Neural cell (in vitro differentiated cells): ENCODE measurements at regions not wholly inside any gene's neighbourhood (a gene's known extent, or its start where the extent isn't known, plus 50 kb on each side); places are given as distances from the start of the nearest gene placed in this dataset.

ENCODE experiments used
- H2AFZ ChIP-seq: fragments of 200-600, 300-800 bp; sonication (generic), shearing (Covaris generic); 2 replicates; pipeline ENCODE4 v1.6.0; 2014; ENCODE audit warnings: low read depth, mild to moderate bottlenecking, antibody characterized with exemption, low read length, moderate library complexity
- H3F3A ChIP-seq: fragments of 200-600 bp; shearing (Covaris generic); 2 replicates; pipeline ENCODE4 v1.6.1; 2016; ENCODE audit warnings: mild to moderate bottlenecking, moderate library complexity, mixed read lengths, antibody characterized with exemption, low read length; ENCODE audit not compliant: insufficient read depth, poor library complexity, severe bottlenecking
- H3K27ac ChIP-seq: fragments of 200-600, 300-800 bp; sonication (generic), shearing (Covaris generic); 2 replicates; pipeline ENCODE4 v1.5.1; 2014; ENCODE audit warnings: mild to moderate bottlenecking, low read length, moderate library complexity
- H3K27me3 ChIP-seq: fragments of 300-800, 200-600 bp; sonication (generic), shearing (Covaris generic); 2 replicates; pipeline ENCODE4 v1.6.0; 2014; ENCODE audit warnings: mild to moderate bottlenecking, low read depth, low read length, moderate library complexity; ENCODE audit not compliant: insufficient read depth
- H3K36me3 ChIP-seq: fragments of 300-800, 200-600 bp; sonication (generic), shearing (Covaris generic); 2 replicates; pipeline ENCODE4 v1.5.1; 2014; ENCODE audit warnings: mild to moderate bottlenecking, antibody characterized with exemption, low read length, moderate library complexity; ENCODE audit not compliant: insufficient read depth
- H3K4me2 ChIP-seq: fragments of 300-800, 200-600 bp; sonication (generic), shearing (Covaris generic); 2 replicates; pipeline ENCODE4 v1.6.0; 2014; ENCODE audit warnings: mild to moderate bottlenecking, low read length
- H3K4me3 ChIP-seq: fragments of 300-800, 200-600 bp; sonication (generic), shearing (Covaris generic); 2 replicates; pipeline ENCODE4 v1.5.1; 2014; ENCODE audit warnings: mild to moderate bottlenecking, low read length, moderate library complexity
- H3K79me2 ChIP-seq: fragments of 200-600 bp; shearing (Covaris generic); replicated peaks from 2 replicates; pipeline ENCODE4 v1.6.0; 2014; ENCODE audit warnings: mild to moderate bottlenecking, low read length, moderate library complexity; ENCODE audit not compliant: insufficient read depth
- H3K9ac ChIP-seq: fragments of 300-800, 200-600 bp; sonication (generic), shearing (Covaris generic); 2 replicates; pipeline ENCODE4 v1.6.1; 2016; ENCODE audit warnings: mild to moderate bottlenecking, low read length, mixed read lengths
- H3K9me2 ChIP-seq: fragments of 200-600 bp; shearing (Covaris generic); 2 replicates; pipeline ENCODE4 v1.6.1; 2016; ENCODE audit warnings: mild to moderate bottlenecking, low read length, mixed read lengths; ENCODE audit not compliant: insufficient read depth
- H3K9me3 ChIP-seq: fragments of 200-600, 300-800 bp; sonication (generic), shearing (Covaris generic); 2 replicates; pipeline ENCODE4 v1.6.1; 2016; ENCODE audit warnings: mild to moderate bottlenecking, mixed run types, low read length, moderate library complexity, mixed read lengths
- H4K20me1 ChIP-seq: fragments of 200-600 bp; shearing (Covaris generic); 2 replicates; pipeline ENCODE4 v1.6.1; 2016; ENCODE audit warnings: mild to moderate bottlenecking, mixed run types; ENCODE audit not compliant: insufficient read depth
- EP300 ChIP-seq: fragments of 450-650 bp; conservative IDR thresholded peaks from 2 replicates; pipeline ENCODE4 v1.6.1; 2014; ENCODE audit warnings: antibody characterized with exemption, mild to moderate bottlenecking, moderate library complexity; ENCODE audit not compliant: poor library complexity, severe bottlenecking
- EZH2 ChIP-seq: fragments of 200-600, 300-800 bp; shearing (Covaris generic), sonication (generic); IDR thresholded peaks from 2 replicates; pipeline ENCODE4 v1.6.1; 2014; ENCODE audit warnings: antibody characterized with exemption, low read length, borderline replicate concordance, mild to moderate bottlenecking; ENCODE audit not compliant: insufficient read depth, poor library complexity, severe bottlenecking
- MXI1 ChIP-seq: fragments of 450-650 bp; conservative IDR thresholded peaks from 2 replicates; pipeline ENCODE4 v1.6.1; 2014; ENCODE audit warnings: antibody characterized with exemption, mild to moderate bottlenecking; ENCODE audit not compliant: poor library complexity, severe bottlenecking
- POLR2AphosphoS5 ChIP-seq: IDR thresholded peaks from 2 replicates; pipeline ENCODE4 v1.6.1; 2012
- RAD21 ChIP-seq: fragments of 450-650 bp; conservative IDR thresholded peaks from 2 replicates; pipeline ENCODE4 v1.6.1; 2014; ENCODE audit warnings: antibody characterized with exemption, mild to moderate bottlenecking, moderate library complexity
- SMC3 ChIP-seq: fragments of 450-650 bp; conservative IDR thresholded peaks from 2 replicates; pipeline ENCODE4 v1.6.1; 2014; ENCODE audit warnings: antibody characterized with exemption, mild to moderate bottlenecking, moderate library complexity; ENCODE audit not compliant: poor library complexity
- TAF1 ChIP-seq: IDR thresholded peaks from 2 replicates; pipeline ENCODE4 v1.6.1; 2012; ENCODE audit warnings: low read depth
- TF ChIP-seq, protein P1 (sequence below): fragments of 450-650 bp; IDR thresholded peaks from 2 replicates; pipeline ENCODE4 v1.5.1; 2014; ENCODE audit warnings: antibody characterized with exemption, mild to moderate bottlenecking, moderate library complexity; ENCODE audit not compliant: poor library complexity, severe bottlenecking
- TF ChIP-seq, protein P2 (sequence below): IDR thresholded peaks from 2 replicates; pipeline ENCODE4 v1.6.1; 2012; ENCODE audit warnings: borderline replicate concordance

DNA sequence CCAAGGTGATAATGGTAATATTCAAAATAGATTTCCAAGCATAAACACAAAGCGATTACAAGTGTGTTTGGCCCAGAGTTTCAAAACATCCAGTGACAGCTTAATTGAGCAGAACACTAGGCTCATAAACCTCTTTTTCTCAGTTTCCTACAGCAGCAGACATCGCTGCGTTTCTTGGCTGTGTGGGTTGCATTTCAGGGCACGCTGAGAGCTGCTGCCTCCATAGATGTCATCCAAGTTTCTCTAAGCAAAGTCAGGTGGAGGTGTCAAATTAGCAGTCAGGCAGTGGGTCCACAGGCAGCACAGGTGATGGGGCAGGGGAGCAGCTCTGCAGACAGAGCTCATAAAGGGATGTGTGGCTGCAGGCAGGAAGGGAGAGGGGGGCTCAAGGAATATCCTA lies 50.5 kb upstream of the COL13A1 start:
- Histone ChIP-seq H3K9me3 (no peaks in the 10 kb centered on the region), H2AFZ (no peak overlapping the region), H3K9ac (no peak overlapping the region), H3K79me2 (no peaks in the 10 kb centered on the region), H4K20me1 (no peaks in the 10 kb centered on the region), H3K9me2 (no peaks in the 10 kb centered on the region), H3K27me3 (no peaks in the 10 kb centered on the region), H3K4me2 (no peak overlapping the region), H3F3A (no peaks in the 10 kb centered on the region), H3K4me3 (no peak overlapping the region), H3K36me3 (no peaks in the 10 kb centered on the region), H3K27ac (no peak overlapping the region)
- TF ChIP-seq MXI1 = no peak
- TF ChIP-seq SMC3 = no peak
- no peak for TF ChIP-seq RAD21
- TF ChIP-seq, protein P1, sequence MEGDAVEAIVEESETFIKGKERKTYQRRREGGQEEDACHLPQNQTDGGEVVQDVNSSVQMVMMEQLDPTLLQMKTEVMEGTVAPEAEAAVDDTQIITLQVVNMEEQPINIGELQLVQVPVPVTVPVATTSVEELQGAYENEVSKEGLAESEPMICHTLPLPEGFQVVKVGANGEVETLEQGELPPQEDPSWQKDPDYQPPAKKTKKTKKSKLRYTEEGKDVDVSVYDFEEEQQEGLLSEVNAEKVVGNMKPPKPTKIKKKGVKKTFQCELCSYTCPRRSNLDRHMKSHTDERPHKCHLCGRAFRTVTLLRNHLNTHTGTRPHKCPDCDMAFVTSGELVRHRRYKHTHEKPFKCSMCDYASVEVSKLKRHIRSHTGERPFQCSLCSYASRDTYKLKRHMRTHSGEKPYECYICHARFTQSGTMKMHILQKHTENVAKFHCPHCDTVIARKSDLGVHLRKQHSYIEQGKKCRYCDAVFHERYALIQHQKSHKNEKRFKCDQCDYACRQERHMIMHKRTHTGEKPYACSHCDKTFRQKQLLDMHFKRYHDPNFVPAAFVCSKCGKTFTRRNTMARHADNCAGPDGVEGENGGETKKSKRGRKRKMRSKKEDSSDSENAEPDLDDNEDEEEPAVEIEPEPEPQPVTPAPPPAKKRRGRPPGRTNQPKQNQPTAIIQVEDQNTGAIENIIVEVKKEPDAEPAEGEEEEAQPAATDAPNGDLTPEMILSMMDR = no peak
- no peak for TF ChIP-seq EP300
- no peak for TF ChIP-seq POLR2AphosphoS5
- TF ChIP-seq TAF1 = no peak
- TF ChIP-seq, protein P2, sequence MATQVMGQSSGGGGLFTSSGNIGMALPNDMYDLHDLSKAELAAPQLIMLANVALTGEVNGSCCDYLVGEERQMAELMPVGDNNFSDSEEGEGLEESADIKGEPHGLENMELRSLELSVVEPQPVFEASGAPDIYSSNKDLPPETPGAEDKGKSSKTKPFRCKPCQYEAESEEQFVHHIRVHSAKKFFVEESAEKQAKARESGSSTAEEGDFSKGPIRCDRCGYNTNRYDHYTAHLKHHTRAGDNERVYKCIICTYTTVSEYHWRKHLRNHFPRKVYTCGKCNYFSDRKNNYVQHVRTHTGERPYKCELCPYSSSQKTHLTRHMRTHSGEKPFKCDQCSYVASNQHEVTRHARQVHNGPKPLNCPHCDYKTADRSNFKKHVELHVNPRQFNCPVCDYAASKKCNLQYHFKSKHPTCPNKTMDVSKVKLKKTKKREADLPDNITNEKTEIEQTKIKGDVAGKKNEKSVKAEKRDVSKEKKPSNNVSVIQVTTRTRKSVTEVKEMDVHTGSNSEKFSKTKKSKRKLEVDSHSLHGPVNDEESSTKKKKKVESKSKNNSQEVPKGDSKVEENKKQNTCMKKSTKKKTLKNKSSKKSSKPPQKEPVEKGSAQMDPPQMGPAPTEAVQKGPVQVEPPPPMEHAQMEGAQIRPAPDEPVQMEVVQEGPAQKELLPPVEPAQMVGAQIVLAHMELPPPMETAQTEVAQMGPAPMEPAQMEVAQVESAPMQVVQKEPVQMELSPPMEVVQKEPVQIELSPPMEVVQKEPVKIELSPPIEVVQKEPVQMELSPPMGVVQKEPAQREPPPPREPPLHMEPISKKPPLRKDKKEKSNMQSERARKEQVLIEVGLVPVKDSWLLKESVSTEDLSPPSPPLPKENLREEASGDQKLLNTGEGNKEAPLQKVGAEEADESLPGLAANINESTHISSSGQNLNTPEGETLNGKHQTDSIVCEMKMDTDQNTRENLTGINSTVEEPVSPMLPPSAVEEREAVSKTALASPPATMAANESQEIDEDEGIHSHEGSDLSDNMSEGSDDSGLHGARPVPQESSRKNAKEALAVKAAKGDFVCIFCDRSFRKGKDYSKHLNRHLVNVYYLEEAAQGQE = no peak
- no peak for TF ChIP-seq EZH2
